Activated CD4-positive, alpha-beta T cell treated with anti-CD3 and anti-CD28 coated beads for 4 hours (primary cell): ENCODE measurements at regions not wholly inside any gene's neighbourhood (a gene's known extent, or its start where the extent isn't known, plus 50 kb on each side); places are given as distances from the start of the nearest gene placed in this dataset.
"Not testable (repeated sequence)": the region's sequence is repeated elsewhere in the genome, so short reads cannot be mapped to it uniquely, and the experiment has no call there.

Experiments
- DNase-seq, 2 donors: peaks; one replicate each; pipeline ENCODE4 v3.0.0-alpha.2; 2020

GRCh38 chr4:123501733-123502132 lies 105.1 kb downstream of the SPRY1 start:
- no peak for DNase-seq

DNA sequence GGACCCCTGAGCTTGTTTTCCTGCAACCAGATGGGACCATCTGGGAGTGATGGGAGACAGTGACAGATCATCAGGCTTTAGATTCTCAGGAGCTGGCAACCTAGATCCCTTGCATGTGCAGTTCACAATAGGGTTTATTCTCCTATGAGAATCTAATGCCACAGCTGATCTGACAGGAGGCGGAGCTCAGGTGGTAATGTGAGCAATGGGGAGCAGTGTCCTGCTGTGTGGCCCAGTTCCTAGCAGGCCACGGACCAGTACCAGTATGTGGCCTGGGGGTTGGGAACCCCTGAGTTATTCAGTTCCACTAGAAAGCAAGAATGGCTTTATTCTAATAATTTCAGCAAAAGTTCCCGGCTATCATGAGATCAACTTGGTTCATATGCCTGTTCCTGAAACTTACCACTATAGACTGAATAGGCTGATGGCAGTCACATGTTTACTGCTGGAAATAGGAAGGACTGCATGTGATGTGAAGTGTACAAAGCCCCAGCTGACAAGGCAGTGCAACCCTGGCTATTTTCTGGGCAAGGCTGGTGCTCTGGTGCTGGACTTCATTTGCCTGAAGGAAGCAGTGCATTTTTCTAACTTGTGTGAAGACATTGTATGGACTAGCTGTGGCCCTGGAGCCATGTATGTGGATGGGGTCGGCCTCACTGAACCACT lies 107.2 kb downstream of the SPRY1 start:
- DNase-seq: no peak

GRCh38 chr4:123505095-123506010 lies 108.8 kb downstream of the SPRY1 start:
- no peak for DNase-seq

GRCh38 chr4:123506011-123506695 lies 109.6 kb downstream of the SPRY1 start:
- no peak for DNase-seq

- DNase-seq: no peak
Observed at GRCh38 chr4:123507376-123507775, 110.8 kb downstream of the SPRY1 start.

DNA sequence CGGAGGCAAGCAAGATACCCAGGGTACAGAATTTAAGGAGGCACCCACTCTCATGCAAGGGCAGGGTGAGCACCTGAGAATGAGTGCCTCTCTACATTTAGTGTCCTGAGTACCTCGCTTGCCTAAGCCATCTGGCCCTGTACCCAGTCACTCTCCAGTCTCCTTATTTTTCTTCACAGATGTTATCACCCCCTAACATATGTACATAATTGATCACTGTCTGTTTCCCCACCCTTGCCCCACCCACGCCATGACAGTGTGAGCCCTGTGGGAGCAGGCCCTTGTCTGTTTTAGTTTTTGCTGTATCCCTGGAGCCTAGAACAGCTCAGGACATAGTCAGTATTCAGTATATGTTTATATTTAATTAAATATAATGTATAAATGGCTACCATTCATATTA lies 113.6 kb downstream of the SPRY1 start:
- no peak for DNase-seq

DNA sequence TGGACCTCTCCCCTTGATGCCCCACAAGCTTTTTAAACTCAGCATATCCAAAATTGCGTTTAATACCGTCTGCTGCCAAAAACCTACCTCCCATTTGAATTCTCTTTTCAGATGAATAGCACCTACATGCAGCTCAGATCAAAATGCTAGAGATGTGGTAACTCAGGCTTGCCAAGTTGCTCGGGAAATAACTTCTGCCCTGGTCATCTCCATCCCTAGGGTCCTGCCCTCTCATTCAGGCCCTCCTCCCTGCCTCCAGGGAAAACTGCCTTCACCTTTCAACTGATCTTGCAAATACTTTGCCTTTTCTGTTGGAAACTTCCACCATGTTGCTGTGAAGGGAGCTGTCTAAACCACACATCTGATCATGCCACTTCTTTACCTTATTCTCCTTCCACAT lies 114.1 kb downstream of the SPRY1 start:
- no peak for DNase-seq

DNA sequence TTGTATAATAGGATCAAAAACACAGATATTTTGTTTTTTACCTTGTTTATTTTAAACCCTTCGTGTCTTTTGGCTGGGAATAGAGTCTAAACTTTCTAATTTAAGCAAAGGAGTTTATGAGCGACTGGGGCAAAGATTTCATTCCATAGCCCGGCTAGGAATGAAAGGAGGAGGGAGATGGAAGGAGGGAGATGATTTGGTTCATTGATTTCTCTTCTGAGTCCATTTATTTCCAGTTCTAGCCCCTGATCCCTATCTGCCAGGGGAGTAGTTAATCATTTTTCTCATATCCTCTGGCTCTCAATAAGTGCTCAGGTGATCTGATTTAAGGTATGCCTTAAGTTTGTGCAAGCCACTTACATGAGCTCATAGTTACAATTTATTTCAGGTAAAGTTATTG lies 120.0 kb downstream of the SPRY1 start:
- DNase-seq: no peak

DNA sequence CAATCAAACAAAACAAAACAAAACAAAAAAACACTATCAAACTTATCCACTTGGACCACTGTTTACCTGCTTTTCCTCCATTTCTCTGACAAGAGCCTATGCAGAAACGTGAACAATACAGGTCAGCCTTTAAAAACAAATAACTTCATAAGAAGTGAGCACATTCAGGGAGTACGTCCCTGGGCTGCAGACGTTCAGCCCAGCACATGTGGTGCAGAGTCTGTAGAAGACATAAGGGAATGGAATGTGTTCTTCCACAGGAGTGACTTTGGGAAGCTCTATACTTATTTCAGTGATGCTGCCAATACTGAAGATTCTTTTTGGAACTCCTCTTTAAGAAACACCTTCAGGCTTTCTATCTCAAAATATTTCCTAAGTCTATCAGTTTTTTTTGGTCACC lies 120.6 kb downstream of the SPRY1 start:
- DNase-seq: no peak

GRCh38 chr4:123517971-123518370 lies 121.4 kb downstream of the SPRY1 start:
- DNase-seq: no peak

DNA sequence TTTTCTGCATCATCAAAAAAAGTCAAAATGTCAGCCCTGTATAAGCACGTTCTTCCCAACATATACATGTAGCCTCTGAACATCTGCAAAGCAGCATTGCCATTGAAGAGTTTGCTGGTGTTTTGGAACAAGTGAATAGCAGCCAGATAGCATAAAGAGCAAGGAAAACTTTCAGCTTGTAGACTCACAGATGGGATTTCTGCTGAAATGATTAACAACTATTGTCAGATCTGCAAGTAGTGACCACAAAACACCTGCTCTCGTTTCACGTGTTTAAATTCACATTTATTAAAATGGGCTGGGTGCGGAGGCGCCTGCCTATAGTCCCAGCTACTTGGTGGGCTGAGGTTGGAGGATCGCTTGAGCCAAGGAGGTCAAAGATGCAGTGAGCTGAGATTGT lies 123.7 kb downstream of the SPRY1 start:
- no peak for DNase-seq

DNA sequence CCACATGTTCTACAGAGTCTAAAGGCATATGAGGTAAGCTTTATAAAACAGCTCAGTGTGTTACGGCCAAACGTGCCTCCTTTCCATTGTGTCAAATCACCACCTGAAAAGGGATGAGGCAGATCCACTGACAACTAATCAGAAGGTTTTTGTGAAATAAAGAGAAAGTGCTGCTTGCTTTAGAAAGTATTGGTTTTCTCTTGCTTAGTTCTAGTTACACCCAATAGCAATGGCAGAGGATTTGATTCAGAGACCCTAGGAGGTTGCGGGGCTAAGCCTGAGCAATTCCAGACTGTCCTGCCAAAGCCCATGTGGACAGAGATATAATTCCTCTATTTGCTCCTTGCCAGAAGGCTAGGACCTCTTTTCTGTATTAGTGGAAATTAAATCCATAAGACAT lies 125.5 kb downstream of the SPRY1 start:
- DNase-seq: no peak

- no peak for DNase-seq
Observed at GRCh38 chr4:123522646-123523045, 126.1 kb downstream of the SPRY1 start.

- DNase-seq: no peak
Observed at GRCh38 chr4:123524958-123525628, 128.5 kb downstream of the SPRY1 start.

DNA sequence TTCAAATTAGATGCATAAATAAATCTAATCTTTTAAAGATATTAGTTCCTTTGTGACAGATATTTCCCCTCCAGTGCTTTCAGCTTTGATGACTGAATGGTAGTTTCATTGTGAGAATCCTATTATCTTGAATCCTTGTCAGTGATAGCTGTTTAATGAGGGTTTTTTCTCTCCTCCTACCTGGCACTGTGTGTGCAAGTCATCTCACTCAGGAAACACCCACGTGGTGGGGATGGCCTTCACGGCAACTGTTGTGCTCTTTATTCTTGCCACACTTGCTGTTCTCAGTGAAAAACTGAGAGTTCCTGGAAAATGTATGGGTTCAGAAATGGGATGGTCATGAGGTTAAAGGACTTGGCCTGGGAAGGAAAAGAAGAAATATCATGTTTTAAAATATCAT lies 129.9 kb downstream of the SPRY1 start:
- DNase-seq: no peak

DNA sequence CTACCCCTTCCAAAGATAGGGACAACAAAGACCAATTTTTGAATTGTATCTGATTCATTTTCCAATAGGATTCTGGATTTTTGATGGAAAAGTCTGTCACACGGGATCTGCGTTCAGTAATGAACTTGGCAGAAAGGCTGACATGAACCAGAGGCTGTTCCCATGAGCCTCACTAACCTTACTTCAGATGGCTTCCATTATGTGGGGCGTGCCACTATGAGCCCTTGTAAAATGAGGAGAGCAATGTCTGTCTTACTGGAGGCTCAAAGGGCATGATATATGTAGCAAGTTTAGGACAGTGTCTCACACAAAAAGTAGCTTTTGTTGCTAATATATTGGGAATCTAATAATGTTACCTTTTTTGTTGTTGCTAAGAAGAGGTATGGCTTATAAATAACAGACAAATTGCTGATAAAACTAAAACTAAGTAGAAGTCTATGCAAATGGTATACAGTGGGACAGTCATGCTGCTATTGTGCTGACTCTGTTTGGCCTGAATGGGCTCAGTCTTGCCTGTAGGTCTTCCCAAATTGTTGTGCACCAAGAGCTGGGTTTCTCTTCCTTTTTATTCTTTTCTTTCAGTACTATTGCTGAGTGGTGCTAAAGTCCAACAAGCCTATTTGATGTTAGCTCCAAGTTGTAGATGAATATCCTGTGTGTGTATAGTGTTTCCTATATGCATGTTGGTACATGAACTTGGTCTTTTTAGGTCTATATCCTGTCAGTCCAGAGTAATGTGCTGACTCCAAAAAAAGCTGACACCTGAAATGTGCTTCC lies 132.1 kb downstream of the SPRY1 start:
- no peak for DNase-seq

GRCh38 chr4:123529278-123529568 lies 132.6 kb downstream of the SPRY1 start:
- no peak for DNase-seq

GRCh38 chr4:123530357-123530756 lies 133.8 kb downstream of the SPRY1 start:
- DNase-seq: no peak

GRCh38 chr4:123535037-123535748 lies 138.6 kb downstream of the SPRY1 start:
- no peak for DNase-seq

- DNase-seq: no peak
Observed at GRCh38 chr4:123536225-123536624, 139.6 kb downstream of the SPRY1 start.

- not testable (repeated sequence) for DNase-seq
Observed at GRCh38 chr4:123537906-123538402, 141.4 kb downstream of the SPRY1 start.
